AG09319 (cell line): ENCODE measurements at regions not wholly inside any gene's neighbourhood (a gene's known extent, or its start where the extent isn't known, plus 50 kb on each side); places are given as distances from the start of the nearest gene placed in this dataset.

ENCODE experiments used
- DNase-seq: peaks from one replicate; pipeline ENCODE4 v3.0.0-alpha.2; 2010; ENCODE audit warnings: low read depth; ENCODE audit errors: extremely low read depth
- CTCF ChIP-seq: IDR thresholded peaks from 2 replicates; pipeline ENCODE4 v1.5.1; 2011; ENCODE audit warnings: low read depth, mild to moderate bottlenecking, inconsistent platforms, low read length, moderate library complexity

- no peak for TF ChIP-seq CTCF
- no peak for DNase-seq
These were observed 702.8 kb downstream of the KCNJ2 start for GRCh38 chr17:70872103-70872502.

- TF ChIP-seq CTCF: no peak
- no peak for DNase-seq
These were observed 706.5 kb downstream of the KCNJ2 start for GRCh38 chr17:70875729-70876310.

GRCh38 chr17:70878879-70879278 is 709.5 kb downstream of the KCNJ2 start:
- TF ChIP-seq CTCF: no peak
- no peak for DNase-seq

- DNase-seq: no peak
- TF ChIP-seq CTCF: no peak
These were observed 710.1 kb downstream of the KCNJ2 start for GRCh38 chr17:70879401-70879800.

GRCh38 chr17:70881093-70881492 is 711.8 kb downstream of the KCNJ2 start:
- TF ChIP-seq CTCF: no peak
- DNase-seq: no peak

- no peak for TF ChIP-seq CTCF
- DNase-seq: no peak
These were observed 713.2 kb downstream of the KCNJ2 start for GRCh38 chr17:70882504-70882903.

- no peak for TF ChIP-seq CTCF
- no peak for DNase-seq
These were observed 717.3 kb downstream of the KCNJ2 start for GRCh38 chr17:70886648-70887047.
